ENCODE measurements at regions not wholly inside any gene's neighbourhood (a gene's known extent, or its start where the extent isn't known, plus 50 kb on each side); places are given as distances from the start of the nearest gene placed in this dataset.
A peak's percentile ranks its signal among the peaks of the same experiment; 100 is the strongest.

GRCh38 chr4:130563889-130564418, 1468.0 kb downstream of the C4orf33 start:
- DNase-seq (ENCODE audit: low read depth), result no peak
- H3K4me3 ChIP-seq (replicated peaks; ENCODE audit: low read depth, low read length), result peak overlapping the region; percentile 44
- TF ChIP-seq CTCF (IDR thresholded peaks at IDR 0.05; ENCODE audit: low read length, missing control alignments), result no peak

- TF ChIP-seq CTCF (IDR thresholded peaks at IDR 0.05; ENCODE audit: low read length, missing control alignments), result no peak
- H3K4me3 ChIP-seq (replicated peaks; ENCODE audit: low read depth, low read length), result no peak overlapping the region
- DNase-seq (ENCODE audit: low read depth), result no peak
Observed at GRCh38 chr4:130568746-130569145, 1472.8 kb downstream of the C4orf33 start.

- no peak for DNase-seq (ENCODE audit: low read depth)
- H3K4me3 ChIP-seq (replicated peaks; ENCODE audit: low read depth, low read length), result no peak overlapping the region
- no peak for TF ChIP-seq CTCF (IDR thresholded peaks at IDR 0.05; ENCODE audit: low read length, missing control alignments)
Observed at GRCh38 chr4:130573742-130574141, 1477.8 kb downstream of the C4orf33 start.

- no peak overlapping the region for H3K4me3 ChIP-seq (replicated peaks; ENCODE audit: low read depth, low read length)
- no peak for TF ChIP-seq CTCF (IDR thresholded peaks at IDR 0.05; ENCODE audit: low read length, missing control alignments)
- no peak for DNase-seq (ENCODE audit: low read depth)
Observed at GRCh38 chr4:130574215-130574614, 1478.3 kb downstream of the C4orf33 start.

GRCh38 chr4:130576218-130576617, 1480.3 kb downstream of the C4orf33 start:
- DNase-seq (ENCODE audit: low read depth), result no peak
- no peak for TF ChIP-seq CTCF (IDR thresholded peaks at IDR 0.05; ENCODE audit: low read length, missing control alignments)
- no peak overlapping the region for H3K4me3 ChIP-seq (replicated peaks; ENCODE audit: low read depth, low read length)

- no peak for DNase-seq (ENCODE audit: low read depth)
- TF ChIP-seq CTCF (IDR thresholded peaks at IDR 0.05; ENCODE audit: low read length, missing control alignments), result no peak
- no peak overlapping the region for H3K4me3 ChIP-seq (replicated peaks; ENCODE audit: low read depth, low read length)
Observed at GRCh38 chr4:130591091-130591490, 1495.1 kb downstream of the C4orf33 start.

GRCh38 chr4:130600706-130601105, 1504.8 kb downstream of the C4orf33 start:
- DNase-seq (ENCODE audit: low read depth), result no peak
- no peak overlapping the region for H3K4me3 ChIP-seq (replicated peaks; ENCODE audit: low read depth, low read length)
- TF ChIP-seq CTCF (IDR thresholded peaks at IDR 0.05; ENCODE audit: low read length, missing control alignments), result no peak
